Activated CD4-positive, alpha-beta T cell treated with anti-CD3 and anti-CD28 coated beads, Interleukin-2, amount 10 ng/mL, durations not matched to agents 24 days and 14 days (primary cell): ENCODE measurements at regions not wholly inside any gene's neighbourhood (a gene's known extent, or its start where the extent isn't known, plus 50 kb on each side); places are given as distances from the start of the nearest gene placed in this dataset.

Source experiments
- DNase-seq: peaks from one replicate; pipeline ENCODE4 v3.0.0; 2022
- H3K27ac Mint-ChIP-seq: one replicate; pipeline ENCODE4 v1.8.0; 2022; ENCODE audit warnings: mild to moderate bottlenecking, mixed read lengths
- H3K27me3 Mint-ChIP-seq: one replicate; pipeline ENCODE4 v1.8.0; 2022; ENCODE audit warnings: mixed read lengths
- H3K36me3 Mint-ChIP-seq: one replicate; pipeline ENCODE4 v1.8.0; 2022; ENCODE audit warnings: low read depth, mild to moderate bottlenecking, mixed read lengths
- H3K4me1 Mint-ChIP-seq: one replicate; pipeline ENCODE4 v1.8.0; 2021; ENCODE audit warnings: mixed read lengths
- H3K4me3 Mint-ChIP-seq: one replicate; pipeline ENCODE4 v1.8.0; 2022; ENCODE audit warnings: mild to moderate bottlenecking, moderate library complexity, mixed read lengths
- H3K9me3 Mint-ChIP-seq: one replicate; pipeline ENCODE4 v1.8.0; 2021; ENCODE audit warnings: mixed read lengths
- intact Hi-C: fragments of 100-400 bp; cut with micrococcal nuclease; formaldehyde crosslinking; loops from one replicate; pipeline ENCODE4 v1.15.1; 2023

DNA sequence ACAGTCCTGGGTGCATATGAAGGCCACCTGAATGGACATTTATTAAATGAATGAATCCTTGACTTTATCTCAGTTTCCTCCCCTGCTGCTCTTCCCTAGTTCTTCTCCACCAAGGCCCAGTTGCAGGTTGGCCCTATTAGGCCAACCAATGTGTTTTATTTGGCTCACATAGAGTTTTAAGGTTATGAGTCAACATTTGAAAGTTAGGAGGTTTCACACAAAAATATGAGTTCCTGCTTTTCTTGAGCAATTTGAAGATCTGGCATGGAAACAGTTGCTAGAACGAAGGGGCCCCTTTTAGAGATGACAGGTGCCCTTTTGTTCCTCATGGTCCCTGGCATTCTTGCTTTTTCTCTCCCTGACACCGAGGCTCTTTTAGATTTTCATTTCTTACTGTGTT, 83.0 kb upstream of the PDZRN3 start:
- no peak overlapping the region for H3K27ac Mint-ChIP-seq
- H3K9me3 Mint-ChIP-seq, result peaks cover 3% of the 10 kb centered on the region
- H3K27me3 Mint-ChIP-seq, result no peaks in the 10 kb centered on the region
- intact Hi-C loops, result no loop called here
- DNase-seq, result no peak
- H3K4me1 Mint-ChIP-seq, result no peaks in the 10 kb centered on the region
- H3K4me3 Mint-ChIP-seq, result no peak overlapping the region
- no peaks in the 10 kb centered on the region for H3K36me3 Mint-ChIP-seq

DNA sequence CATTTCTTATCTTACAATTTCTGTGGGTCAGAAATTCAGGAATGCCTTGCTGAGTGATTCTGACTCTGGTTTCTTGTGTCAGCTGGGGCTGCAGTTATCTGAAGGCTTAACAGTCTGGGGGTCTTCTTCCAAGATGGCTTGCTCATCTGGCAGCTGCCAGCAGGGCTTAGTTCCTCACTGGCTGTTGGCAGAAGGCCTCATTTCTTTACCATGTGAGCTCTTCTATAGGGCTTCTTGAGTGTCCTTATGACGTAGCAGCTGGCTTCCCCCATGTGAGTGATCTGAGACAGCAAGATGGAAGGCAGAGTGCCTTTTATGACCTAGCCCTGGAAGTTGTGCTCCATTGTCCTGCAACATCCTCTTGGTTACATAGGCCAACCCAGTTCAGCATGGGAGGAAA, 82.0 kb upstream of the PDZRN3 start:
- no peaks in the 10 kb centered on the region for H3K27me3 Mint-ChIP-seq
- peaks cover 3% of the 10 kb centered on the region for H3K9me3 Mint-ChIP-seq
- H3K4me1 Mint-ChIP-seq, result no peaks in the 10 kb centered on the region
- H3K4me3 Mint-ChIP-seq, result no peak overlapping the region
- no peak overlapping the region for H3K27ac Mint-ChIP-seq
- intact Hi-C loops, result no loop called here
- H3K36me3 Mint-ChIP-seq, result no peaks in the 10 kb centered on the region
- no peak for DNase-seq

DNA sequence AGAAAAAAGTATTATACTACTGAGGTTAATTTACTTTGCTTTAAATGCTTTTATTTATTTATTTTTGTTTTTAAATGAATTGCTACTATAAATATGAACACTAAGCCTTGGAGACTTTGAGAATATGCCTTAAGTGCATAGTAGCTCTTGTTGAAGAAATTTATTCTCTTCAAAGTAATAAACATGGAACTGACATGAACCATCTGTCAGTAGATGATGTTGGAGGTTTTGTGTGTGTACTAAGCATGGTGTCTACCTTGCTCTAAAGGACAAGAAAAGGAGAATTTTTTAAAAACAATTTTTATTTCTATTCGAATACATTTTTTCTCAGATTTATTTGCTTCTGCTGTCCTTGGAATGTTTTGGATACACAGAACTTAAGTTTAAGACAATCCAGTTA, 81.1 kb upstream of the PDZRN3 start:
- peaks cover 3% of the 10 kb centered on the region for H3K9me3 Mint-ChIP-seq
- H3K27me3 Mint-ChIP-seq, result no peaks in the 10 kb centered on the region
- intact Hi-C loops, result no loop called here
- no peaks in the 10 kb centered on the region for H3K4me1 Mint-ChIP-seq
- H3K27ac Mint-ChIP-seq, result no peak overlapping the region
- no peaks in the 10 kb centered on the region for H3K36me3 Mint-ChIP-seq
- no peak for DNase-seq
- H3K4me3 Mint-ChIP-seq, result no peak overlapping the region

DNA sequence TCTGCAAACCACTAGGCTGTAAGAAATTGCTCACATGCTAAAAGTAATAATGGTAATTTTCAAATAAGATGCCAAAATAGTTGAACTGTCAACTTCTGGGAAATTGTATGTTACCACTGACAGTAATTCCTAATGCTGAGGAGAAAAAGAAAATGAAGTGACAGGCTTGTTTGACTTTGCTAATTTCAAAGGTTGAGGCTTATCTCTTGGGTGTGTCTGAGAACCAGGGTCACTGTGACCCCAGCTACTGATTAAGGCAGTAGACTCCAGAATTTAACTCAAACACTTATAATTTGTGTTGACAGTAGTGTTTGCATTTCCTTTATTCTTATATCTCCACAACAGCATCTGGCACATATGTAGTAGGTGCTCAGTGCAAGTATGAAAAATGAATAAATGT, 74.6 kb upstream of the PDZRN3 start:
- intact Hi-C loops, result no loop called here
- H3K27me3 Mint-ChIP-seq, result no peaks in the 10 kb centered on the region

DNA sequence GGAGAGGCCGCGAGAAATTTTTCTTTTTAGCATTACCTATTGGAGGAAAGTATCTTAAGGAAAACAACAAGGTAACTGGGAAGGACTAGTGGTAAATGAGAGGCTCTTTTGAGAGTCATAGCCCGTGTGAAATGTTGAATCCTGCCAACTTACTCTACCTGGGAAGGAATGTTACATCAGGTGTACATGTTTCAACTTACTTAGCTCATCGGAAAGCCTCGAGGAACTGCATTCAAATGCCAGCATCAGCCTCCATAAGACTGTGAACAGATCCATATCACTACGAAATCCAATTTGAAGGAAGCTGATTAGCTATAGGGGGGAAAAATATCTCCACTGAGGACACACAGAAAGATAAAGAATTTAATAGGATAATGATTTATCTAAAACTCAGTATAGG, 72.3 kb upstream of the PDZRN3 start:
- intact Hi-C loops, result no loop called here
- no peaks in the 10 kb centered on the region for H3K27me3 Mint-ChIP-seq
- H3K4me1 Mint-ChIP-seq, result no peaks in the 10 kb centered on the region
- no peaks in the 10 kb centered on the region for H3K36me3 Mint-ChIP-seq
- H3K27ac Mint-ChIP-seq, result no peak overlapping the region
- H3K4me3 Mint-ChIP-seq, result no peak overlapping the region
- no peak for DNase-seq
- no peaks in the 10 kb centered on the region for H3K9me3 Mint-ChIP-seq

More for the DNA sequence above, 74.6 kb upstream of the PDZRN3 start:
- Mint-ChIP-seq H3K9me3 (no peaks in the 10 kb centered on the region), H3K4me1 (no peaks in the 10 kb centered on the region), H3K36me3 (no peaks in the 10 kb centered on the region), H3K27ac (no peak overlapping the region), H3K4me3 (no peak overlapping the region)
- DNase-seq, result no peak

DNA sequence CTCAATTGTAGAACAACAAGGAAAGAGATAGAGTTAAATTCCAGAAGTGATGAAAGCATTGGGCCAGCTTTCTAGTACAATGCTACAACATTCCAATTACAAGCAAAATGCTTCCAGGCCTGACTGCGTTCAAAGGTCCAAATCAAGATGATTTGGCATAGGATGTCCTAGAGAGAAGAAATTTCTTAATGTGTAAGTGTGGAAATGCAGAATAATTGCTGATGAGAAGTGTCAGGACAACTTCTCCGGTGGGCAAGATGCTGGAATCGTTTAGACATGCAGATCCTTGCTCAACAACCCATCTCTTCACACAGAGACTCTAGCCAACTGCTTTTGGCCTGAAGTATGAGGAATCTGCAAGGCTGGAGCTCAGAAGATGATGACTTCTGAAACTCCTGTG, 71.1 kb upstream of the PDZRN3 start:
- H3K4me3 Mint-ChIP-seq, result no peak overlapping the region
- no peak for DNase-seq
- H3K27ac Mint-ChIP-seq, result no peak overlapping the region
- no peaks in the 10 kb centered on the region for H3K36me3 Mint-ChIP-seq
- intact Hi-C loops, result no loop called here
- H3K27me3 Mint-ChIP-seq, result no peaks in the 10 kb centered on the region
- no peaks in the 10 kb centered on the region for H3K4me1 Mint-ChIP-seq
- H3K9me3 Mint-ChIP-seq, result no peaks in the 10 kb centered on the region

DNA sequence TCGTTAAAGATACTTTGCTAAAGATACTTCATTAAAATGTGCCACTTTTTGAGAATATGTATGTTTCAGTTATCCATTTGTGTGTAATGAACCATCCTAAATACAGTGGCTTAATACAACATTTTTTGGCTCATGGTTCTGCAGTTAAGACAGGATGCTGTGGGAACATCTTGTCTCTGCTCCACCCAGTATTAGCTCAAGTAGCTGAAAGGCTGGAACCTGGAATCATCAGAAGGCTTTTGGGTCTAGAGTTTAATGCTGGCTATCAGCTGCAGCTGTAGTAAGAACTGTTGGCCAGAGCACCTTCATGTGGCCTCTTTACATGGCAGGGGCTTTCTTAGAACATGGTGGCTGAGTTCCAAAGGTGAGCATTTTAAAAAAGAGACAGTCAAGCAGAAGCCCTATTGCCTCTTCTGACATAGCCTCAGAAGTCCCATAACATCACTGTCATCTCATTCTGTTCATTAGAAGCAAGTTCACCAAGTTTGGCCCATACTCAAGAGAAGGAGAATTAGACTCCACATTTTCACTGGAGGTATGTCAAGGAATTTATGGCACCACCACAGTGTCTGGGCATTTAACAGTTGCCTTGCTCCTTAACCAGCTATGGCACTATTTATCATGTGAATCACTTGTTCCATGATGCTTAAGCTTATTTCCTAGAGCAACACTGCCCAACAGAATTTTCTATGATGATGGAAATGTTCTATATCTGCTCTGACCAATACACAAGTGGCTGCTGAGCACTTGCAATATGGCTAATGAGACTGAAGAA, 70.4 kb upstream of the PDZRN3 start:
- H3K36me3 Mint-ChIP-seq, result no peaks in the 10 kb centered on the region
- H3K4me1 Mint-ChIP-seq, result no peaks in the 10 kb centered on the region
- H3K27me3 Mint-ChIP-seq, result no peaks in the 10 kb centered on the region
- DNase-seq, result no peak
- H3K9me3 Mint-ChIP-seq, result no peaks in the 10 kb centered on the region
- H3K27ac Mint-ChIP-seq, result no peak overlapping the region
- H3K4me3 Mint-ChIP-seq, result no peak overlapping the region
- intact Hi-C loops, result no loop called here

DNA sequence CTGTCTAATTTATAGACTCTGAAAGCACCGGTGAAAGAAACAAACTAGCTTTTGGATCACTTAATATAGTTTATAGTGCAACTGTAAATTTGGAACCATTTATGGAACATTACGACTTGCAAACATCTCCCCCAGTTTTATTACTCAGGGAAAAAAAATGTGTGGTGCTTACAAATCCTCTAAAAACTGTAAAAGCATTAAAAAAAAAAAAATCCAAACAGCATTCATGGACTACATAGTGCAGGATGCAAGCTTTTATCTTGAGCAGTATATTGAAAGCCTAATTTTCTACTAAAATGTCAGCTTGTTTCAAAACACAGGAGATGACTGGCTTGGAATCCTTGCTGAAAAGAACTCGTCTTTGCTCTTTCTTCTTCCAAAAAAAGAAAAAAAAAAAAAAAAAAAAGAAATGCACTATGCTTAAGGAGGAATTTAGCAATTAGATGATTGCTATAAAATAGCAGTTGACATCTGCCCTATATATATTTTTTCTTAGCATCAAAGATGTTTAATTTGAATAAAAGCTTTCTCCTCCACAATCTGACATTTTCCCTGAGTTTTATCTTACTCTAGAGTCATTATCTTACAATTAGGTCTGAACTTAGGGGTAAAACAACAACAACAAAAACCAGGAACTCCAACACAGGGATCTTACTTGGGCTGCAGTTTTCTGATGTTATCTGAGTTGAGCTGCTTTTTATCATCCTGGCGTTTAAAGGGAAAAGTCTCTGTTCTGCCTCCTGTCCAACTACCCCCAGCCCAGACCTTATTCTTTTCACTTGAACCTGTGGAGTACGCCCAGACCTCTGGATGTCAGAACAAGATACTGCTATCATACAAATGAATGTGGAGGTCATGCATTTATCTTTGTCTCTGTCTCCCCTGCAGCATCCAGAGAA, 62.6 kb upstream of the PDZRN3 start:
- no peak for DNase-seq
- Mint-ChIP-seq H3K36me3 (no peaks in the 10 kb centered on the region), H3K27me3 (no peaks in the 10 kb centered on the region), H3K27ac (no peak overlapping the region), H3K4me1 (no peaks in the 10 kb centered on the region), H3K9me3 (no peaks in the 10 kb centered on the region), H3K4me3 (no peak overlapping the region)
- intact Hi-C loops, result no loop called here

DNA sequence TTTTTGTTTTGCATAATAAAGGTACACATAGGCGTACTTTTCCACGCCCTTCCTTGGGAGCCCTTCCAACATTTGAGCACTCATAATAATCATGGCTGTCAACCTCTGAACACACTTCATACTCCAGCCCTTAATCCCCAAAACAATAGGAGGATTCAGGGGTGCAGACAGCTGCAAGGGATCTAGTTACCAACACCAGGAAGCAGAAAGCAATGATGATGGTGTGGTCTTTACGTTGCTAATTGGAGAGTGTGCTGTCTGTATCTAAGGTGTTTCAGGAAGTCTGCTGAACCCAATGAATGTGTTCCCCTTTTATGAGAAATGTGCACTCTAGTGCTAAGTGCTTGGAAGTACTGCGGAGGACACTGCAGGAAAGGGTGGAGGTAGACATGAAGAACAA, 60.3 kb upstream of the PDZRN3 start:
- Mint-ChIP-seq H3K4me1 (no peaks in the 10 kb centered on the region), H3K27me3 (no peaks in the 10 kb centered on the region), H3K27ac (no peak overlapping the region), H3K4me3 (no peak overlapping the region), H3K36me3 (no peaks in the 10 kb centered on the region), H3K9me3 (no peaks in the 10 kb centered on the region)
- no peak for DNase-seq
- intact Hi-C loops, result no loop called here

DNA sequence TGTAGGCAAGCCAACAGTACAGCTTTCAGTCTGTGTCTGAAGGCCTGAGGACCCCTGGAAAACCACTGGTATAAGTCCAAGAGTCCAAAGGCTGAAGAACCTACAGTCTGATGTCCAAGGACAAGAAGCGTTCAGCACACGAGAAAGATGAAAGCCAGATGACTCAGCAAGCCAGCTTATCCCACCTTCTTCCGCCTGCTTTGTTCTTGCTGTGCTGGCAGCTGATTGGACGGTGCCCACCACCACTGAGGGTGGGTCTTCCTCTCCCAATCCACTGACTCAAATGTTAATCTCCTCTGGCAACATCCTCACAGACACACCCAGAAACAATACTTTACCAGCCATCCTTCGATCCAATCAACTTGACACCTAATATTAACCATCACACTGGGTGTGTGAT, 59.0 kb upstream of the PDZRN3 start:
- Mint-ChIP-seq H3K9me3 (no peaks in the 10 kb centered on the region), H3K36me3 (no peaks in the 10 kb centered on the region), H3K4me1 (no peaks in the 10 kb centered on the region), H3K4me3 (no peak overlapping the region), H3K27ac (no peak overlapping the region), H3K27me3 (no peaks in the 10 kb centered on the region)
- DNase-seq, result no peak
- intact Hi-C loops, result no loop called here

DNA sequence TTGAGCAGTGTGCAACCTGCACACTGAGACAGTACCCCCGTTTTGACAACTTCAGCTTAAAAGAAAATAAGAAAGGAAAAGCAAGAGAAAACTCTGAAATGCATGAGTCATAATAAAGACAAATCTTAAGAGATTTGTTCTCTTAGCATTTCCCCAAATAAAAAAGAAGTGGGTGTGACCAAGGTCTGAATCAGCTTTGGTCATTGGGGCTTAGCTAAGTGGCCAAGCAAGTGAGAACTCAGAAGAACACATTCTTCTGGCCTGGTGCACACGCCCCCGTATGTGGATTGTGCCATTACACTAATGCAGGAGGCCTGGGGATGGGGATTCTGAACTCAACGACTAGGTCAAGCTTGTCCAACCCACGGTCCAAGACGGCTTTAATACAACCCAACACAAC, 56.9 kb upstream of the PDZRN3 start:
- no peak for DNase-seq
- H3K27me3 Mint-ChIP-seq, result no peaks in the 10 kb centered on the region
- no peaks in the 10 kb centered on the region for H3K4me1 Mint-ChIP-seq
- no peak overlapping the region for H3K4me3 Mint-ChIP-seq
- no peaks in the 10 kb centered on the region for H3K36me3 Mint-ChIP-seq
- intact Hi-C loops, result no loop called here
- no peak overlapping the region for H3K27ac Mint-ChIP-seq
- H3K9me3 Mint-ChIP-seq, result no peaks in the 10 kb centered on the region

DNA sequence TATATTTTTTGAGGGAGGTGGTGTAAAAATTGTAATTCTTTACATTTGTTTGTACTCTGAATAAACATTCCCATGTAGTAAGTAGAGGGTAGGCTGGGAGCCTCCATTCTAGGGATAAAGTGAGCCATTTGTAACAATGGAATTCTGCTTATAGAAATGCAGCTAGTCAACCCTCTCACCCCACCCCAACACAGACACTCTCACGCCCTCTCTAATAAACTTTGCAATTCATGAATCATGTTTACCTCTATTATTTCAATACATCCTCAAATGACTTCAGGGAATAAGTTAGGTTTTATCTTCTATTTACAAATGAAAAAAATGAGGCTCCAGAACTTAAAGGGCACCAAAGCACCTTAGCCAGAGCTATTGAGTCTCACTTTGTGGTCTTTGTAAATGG, 56.5 kb upstream of the PDZRN3 start:
- H3K9me3 Mint-ChIP-seq, result no peaks in the 10 kb centered on the region
- no peaks in the 10 kb centered on the region for H3K36me3 Mint-ChIP-seq
- H3K27ac Mint-ChIP-seq, result no peak overlapping the region

DNA sequence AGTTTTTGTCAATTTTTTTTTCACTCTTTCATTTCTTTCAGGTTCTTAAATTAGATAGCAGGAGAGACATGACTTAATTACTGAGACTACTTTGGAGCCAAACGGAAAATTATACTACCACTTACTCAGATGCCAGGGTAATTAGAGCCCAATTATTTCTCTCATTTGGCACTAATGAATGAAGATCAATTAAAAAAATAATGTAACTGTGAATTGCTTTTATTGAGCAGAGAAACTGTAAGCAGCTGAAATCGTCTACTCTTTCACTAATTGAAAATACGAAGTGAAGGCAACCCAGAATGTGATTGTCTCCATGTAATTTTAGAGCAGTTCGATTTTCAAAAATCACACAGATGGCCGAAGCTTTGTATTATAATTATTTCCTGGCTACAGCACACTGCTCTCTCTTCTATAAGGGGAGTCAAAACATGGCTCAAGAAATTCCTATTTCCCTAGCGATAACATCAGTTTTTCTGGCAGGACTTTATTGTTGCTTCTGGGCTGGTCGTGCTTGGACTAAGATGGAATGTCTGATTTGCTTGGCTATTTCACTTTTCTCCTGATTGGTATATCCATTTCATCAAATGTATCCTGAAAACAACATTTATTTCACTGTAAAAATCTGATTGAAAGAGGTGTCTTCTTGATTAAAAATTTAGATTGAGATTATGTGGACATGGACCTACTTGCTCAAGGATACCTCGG, 55.8 kb upstream of the PDZRN3 start:
- no peaks in the 10 kb centered on the region for H3K27me3 Mint-ChIP-seq
- DNase-seq, result no peak
- no peaks in the 10 kb centered on the region for H3K9me3 Mint-ChIP-seq
- intact Hi-C loops, result no loop called here
- H3K4me3 Mint-ChIP-seq, result no peak overlapping the region
- H3K4me1 Mint-ChIP-seq, result no peaks in the 10 kb centered on the region
- H3K27ac Mint-ChIP-seq, result no peak overlapping the region
- no peaks in the 10 kb centered on the region for H3K36me3 Mint-ChIP-seq

More for the DNA sequence above, 56.5 kb upstream of the PDZRN3 start:
- intact Hi-C loops, result no loop called here
- DNase-seq, result no peak
- Mint-ChIP-seq H3K27me3 (no peaks in the 10 kb centered on the region), H3K4me1 (no peaks in the 10 kb centered on the region), H3K4me3 (no peak overlapping the region)
